ENCODE measurements at regions not wholly inside any gene's neighbourhood (a gene's known extent, or its start where the extent isn't known, plus 50 kb on each side); places are given as distances from the start of the nearest gene placed in this dataset.

DNA sequence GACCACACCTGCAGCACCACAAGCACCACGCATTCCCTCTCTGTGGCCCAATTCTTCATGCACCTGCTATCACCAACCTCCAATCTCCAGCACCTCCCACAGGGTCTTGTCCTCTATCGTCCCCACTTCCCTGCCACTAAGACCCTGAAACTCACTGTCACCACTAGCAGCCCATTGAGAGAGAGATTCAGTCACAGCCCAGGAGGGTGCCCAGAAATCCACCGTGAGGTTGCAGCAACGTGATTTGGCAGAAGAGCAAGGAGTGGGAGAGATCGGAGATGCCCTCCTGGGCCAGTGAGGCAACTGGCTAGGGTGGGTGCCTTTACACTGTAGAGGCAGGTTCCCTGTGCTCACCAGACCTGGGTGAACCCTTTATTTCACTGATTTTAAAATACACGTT lies 90.1 kb downstream of the ANKRD60 start:
- DNase-seq: no peak

DNA sequence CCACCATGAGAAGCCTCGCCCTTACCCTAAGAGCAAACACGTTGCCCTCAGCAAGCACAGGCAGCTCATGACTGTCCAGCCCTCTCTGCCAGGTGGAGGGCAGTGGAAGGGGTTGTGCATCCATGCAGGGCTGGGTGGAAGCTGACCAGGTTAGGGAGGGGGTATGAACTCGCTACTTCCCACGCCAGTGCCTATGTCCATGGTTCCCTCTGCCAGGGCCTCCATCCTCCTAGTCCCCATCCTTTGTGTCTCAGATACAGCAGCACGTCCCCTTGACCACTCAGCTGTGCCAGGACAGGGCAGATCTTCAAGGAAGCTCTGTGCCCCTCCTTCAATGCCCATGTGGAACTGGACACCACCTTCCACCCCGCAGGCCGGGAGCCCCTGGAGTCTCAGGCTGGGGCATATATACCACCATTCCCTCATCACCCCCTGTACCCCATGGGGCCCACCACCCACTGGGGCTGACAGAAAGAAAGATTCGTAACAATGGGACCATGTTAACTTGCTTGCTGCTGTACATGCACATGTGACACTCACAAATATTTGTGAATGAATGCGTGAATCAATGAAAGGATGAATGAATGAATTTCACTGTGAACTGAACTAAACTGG lies 90.7 kb downstream of the ANKRD60 start:
- DNase-seq: no peak

DNA sequence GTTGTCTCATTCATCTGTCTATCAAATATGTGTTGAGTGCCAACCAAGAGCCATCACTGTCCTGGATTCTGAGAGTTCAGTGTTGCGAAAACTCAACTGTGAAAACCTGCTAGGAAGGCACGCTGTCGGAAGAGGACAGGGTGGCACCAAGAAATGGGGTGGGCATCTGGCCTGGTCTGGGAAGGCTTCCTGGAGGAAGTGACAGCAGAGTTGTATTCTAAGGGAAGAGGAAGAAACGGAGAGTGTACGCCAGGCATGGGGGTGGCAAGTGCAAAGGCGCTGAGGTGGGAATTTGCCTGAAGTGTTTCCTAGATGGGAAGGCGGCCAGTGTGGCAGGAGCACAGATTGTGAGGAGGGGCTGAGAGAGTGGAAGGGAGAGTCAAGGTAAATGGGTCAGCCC lies 91.2 kb downstream of the ANKRD60 start:
- DNase-seq: no peak

DNA sequence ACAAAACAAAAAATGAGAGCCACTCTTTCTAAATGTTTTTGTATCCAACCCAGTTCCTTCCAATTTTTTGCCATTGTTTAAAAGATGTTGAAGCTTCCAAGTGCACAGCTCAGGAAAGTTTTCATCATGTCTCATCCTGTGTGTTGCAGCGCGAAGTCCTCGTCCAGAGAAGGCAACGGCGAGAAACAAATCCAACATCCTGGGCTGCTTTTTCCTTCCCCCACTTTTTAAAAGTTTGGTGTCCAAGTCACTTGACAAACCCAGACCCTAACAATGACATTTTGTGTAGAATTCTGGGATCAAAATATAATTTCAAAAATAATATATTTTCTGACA lies 92.3 kb downstream of the ANKRD60 start:
- no peak for DNase-seq

DNA sequence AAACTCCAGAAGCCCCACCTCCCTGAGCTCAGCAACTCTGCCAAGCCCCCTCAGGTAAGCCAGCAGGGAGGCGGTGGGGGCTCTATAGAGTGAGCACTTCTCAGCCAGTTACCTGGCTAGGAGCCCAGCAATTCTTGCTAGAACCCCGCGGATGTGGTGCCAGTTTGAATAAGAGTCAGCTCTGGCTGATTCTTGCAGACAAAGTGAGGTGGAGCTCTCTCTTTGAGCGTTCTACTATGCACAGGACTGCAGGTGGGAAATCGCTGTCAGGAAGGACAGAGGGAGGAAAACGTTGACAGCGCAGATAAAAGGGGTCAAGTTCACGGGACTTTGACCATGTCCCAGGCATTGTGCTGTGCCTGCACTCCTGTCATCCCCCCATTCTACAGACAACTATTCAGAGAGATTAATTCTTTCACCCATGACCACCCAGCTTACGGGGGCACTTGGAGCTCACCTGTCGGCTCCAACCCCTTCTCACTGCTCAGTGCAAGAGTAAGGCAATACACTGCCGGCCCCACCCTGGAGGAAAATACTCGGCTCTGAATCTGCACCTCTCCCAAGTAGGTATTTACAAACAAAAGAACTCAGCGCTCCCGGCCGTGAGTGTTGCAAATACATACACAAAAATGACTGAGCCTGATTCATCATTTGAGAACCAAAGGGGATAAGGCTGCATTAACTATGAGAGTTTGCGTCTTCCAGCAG lies 92.9 kb downstream of the ANKRD60 start:
- DNase-seq: peak; percentile 81

DNA sequence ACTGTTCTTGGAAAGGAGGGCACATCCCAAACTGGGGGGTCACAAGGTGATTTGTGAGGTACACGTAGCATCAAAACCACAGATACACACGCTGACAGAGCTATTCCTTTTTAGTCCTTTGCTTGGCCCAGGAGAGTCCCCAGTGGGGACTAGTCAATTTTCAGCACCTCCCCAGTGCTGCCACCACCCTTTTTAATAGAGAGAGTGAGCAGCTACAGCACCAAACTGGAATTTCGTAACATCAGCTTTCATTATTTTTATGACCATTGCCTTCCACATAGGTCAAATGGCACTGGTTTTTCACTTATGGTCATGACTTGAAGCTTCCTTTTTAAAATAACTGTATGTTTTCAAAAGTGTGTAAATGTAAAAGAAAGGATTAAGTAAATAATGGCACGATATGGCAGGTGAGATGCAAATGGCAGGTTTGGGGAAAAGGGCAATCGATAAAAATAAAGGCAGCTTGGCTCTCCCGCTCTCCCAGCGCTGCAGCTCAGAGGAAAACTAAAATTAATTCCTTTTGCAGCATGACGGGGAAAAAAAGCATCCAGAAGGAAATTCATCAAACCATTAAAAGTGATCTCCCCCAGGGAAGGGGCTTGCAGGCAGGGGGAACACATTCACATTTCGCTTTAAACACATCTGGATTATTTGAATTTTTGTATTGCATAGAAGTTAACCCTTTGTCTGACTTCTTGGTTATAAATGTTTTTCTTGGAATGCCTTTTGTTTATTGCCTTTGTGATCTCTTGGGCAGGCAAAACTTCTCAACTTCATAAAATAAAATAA lies 95.2 kb downstream of the ANKRD60 start:
- DNase-seq: no peak

DNA sequence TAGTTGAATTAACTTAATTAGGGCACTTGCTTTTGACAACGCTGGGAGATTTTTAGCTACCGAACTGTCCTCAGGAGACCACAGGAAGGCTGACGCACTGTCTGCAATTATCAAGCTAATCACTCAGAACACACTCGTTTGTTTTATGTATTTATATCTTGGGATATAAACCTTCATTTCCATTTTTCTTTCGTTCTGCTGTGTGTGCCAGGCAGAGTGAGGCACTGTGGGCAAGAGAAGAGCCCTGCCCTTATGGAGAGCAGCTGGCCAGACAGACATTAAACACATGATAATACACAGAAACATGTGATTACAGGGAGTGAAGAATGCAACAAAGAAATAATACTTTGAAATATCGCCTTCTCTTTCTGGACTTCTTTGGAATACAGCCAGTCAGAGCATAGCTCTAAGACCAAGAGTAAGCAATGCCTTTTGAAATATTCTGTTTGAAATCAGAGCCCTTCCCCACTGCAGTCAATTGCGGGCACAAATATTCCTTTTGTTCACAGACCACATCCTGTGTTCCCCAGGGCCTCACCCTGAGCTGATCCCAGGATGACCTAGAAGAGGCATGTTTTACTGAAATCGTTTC lies 96.8 kb downstream of the ANKRD60 start:
- DNase-seq: no peak

DNA sequence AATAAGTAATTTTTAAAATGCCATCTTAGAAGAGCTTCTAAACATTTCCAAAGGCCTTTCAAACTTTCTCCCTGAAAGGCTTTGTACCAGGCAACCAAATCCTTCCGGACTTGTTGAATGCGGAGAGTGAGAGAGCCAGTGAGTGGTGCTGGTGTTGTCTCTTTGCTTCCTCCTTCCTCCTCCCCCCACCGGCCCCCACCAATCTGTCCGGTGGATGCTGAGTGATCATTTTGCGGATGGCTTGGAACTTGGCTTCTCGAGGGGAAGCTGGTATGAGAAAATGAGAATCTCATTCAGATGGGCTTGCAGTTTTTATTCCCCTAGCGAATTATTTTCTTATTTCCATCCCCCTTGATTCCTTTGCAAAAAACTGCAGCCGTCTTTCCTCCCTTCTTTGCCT lies 97.3 kb downstream of the ANKRD60 start:
- DNase-seq: no peak

DNA sequence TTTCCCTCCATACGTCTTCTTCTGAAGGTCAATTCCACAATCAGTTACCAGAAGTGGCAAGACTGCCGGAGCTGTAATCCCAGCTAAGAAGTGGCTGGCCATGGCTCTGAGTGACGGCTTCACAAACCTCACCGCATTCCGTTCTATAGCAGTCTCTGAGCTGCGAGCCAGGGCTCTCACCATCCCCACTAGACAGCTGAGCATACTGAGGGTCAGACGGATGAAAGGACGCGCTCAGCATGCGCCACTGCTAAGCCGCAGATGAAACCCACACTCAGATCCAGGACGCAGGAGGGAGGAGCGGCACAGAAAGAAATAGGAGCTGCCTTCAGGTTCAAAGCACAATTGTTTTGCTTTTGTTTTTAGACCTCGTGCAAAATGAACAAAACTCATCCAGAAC lies 97.9 kb downstream of the ANKRD60 start:
- no peak for DNase-seq

DNA sequence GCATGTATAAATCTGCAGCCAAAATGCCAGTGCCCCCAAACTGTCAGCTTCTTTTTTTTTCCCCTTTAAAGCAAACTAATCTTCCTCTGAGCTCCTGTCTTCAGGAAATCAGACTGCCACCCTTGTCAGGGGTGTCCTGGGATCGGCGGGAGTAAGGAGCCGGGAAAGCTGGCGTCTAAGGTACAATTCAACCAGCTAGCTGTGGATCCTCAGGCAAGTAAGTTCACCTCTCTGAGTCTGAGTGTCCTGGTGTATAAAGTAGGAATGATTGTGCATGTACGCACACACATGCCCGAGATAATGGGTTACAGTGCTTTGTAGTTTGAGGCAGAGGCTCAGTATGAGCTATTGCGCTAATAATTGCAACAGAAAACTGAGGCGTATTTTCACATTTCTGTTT lies 98.3 kb downstream of the ANKRD60 start:
- DNase-seq: no peak

DNA sequence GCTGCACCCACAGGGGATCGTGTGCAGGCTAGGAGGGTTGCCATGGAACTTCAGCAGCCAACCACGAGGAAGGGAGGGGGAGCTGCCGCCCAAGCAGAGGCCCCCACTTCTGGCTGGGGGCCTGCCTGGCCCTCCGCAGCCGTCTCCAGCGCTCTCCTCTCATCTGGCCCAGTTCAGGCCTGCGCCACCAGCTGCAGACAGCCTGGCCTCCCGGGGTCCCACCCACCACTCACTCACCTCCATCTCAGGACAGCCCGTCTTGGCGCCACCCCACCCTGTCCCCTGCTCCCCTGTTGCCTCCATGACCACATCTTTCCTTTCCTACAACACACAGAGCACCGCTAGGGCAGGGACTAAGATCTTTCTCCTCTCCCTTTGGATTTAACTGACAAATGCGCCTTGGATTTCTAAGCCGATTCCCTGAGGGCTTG lies 98.7 kb downstream of the ANKRD60 start:
- no peak for DNase-seq

DNA sequence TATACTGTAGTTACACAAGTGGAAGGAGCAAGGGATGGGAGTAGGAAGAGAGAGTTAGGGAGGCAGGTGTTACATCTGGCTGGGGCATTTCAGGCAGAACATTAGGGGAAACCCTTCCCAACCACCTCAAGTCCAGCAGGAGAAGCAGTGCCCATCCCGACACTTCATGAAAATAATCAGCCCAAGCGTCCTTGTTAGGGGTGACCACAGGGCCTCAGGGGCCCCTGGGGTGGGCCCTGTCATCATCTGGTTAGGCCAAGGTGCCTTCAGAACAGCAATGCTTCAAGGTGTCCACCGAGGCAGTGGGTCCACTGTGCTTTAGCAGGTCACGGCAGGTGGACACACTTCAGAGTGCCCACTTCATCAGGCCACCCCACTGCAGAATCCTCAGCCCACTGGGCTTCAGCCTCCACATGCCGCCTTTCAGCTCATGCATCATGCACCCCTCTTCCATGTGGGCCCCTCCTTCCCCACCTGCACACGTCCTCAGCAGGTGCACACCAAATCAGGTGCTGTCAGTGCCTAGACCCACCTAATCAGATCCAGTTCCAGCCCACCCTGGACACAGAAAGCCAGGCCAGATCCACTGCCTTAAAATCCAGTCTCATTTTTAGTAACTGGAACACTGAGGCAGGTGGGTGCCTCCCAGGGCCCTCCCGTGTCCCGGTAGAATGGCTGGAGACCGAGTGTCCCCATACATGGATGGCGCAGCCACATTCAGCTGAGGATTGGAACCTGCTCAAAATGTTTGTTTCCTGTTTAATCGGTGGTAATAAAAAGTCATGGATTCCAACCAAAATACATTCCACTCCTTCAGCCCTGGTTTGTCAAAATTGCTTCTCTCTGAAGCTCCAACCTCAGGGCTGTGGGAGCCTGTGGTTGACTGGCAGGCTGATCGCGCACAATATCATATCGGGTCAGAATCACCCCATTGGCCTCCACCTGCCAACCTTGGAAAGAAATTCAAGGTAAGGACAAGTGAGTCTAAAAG lies 99.5 kb downstream of the ANKRD60 start:
- no peak for DNase-seq

DNA sequence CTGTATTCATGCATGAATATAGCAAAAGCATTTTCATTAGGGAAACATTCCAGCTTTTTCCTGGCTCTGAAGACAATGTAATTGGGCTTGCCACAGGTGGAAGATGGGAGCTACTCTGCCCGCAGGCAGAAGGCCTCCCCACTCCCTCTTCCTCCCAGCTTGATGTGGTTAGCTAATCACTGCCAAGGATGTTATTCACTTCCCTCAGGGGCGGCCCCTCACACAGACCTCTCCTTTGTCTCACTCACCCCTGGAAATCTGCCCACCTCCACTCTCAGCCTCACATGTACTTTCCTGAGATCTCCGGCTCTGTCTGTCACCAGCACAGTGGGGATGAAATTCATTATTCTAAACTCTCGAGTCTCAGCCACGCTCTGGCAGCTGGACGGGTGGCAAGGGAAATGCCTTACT lies 100.7 kb downstream of the ANKRD60 start:
- no peak for DNase-seq

DNA sequence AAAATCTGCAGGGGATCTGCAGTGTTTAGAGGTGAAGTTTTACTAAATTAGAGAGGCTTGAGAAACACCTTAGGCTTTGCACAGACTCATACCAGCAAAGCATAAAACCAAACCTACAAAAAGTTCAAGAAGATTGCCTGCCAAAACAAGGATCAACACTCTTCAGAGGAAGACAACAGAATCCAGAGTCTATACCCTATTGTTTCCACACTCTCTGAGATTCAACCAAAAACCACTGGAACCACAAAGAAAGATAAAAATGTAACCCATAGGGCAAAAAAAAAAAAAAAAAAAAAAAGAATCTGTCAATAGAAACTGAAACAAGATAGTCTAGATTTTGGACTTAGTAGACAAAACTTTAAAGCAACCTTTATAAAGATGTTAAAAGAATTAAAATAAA lies 102.7 kb downstream of the ANKRD60 start:
- no peak for DNase-seq

DNA sequence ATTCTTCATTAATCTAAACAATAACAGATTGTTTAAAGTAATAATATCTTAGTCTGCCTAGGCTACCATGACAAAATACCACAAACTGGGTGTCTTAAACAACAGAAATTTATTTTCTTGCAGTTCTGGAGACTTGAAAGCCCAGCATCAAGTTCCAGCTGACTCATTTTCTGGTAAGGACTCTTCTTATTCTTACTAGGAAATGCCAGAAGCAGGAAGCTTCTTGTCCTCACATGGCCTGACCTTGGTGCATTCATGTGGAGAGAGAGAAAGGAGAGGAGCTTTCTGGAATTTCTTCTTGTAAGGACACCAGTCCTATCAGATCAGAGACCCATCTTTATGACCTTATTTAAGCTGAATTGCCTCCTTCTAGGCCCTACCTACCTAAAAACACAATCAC lies 110.5 kb downstream of the ANKRD60 start:
- DNase-seq: no peak

DNA sequence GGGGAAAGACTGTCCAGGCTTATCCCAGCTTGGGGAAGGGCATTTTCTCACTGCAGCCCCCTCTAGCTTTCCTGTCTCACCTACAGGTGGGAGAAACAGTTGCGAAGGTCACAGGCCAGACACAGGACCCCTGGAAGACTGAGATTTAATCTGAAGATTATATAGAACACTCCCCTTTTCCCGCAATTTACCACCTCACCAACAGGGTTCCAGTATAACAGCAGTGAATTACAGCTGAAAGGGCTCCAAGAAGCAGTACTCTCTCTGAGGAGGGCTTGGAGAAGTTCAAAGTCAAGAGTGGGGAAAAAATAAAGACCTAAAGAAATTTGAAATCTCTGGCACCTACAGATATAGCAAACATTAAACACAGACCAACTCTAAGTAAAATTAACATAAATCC lies 111.9 kb downstream of the ANKRD60 start:
- no peak for DNase-seq

DNA sequence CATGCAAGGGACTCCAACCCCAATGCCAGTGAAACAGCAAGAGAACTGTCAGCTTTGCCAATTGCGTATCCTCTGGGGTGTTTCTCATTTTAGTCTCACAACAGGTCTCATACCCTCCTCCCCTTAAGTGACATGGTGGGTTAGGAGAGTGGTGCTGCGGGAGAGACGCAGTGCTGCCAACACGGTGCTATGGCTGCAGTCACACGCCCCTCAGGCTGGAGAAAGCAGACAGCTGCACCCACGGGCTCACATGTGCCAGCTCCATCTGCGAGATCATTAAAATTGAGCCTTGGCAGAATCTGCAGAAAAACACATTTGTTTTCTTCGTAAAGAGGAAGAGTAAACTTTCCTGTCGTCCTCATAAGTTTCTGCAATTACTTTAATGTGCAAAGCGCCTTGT lies 114.7 kb downstream of the ANKRD60 start:
- no peak for DNase-seq

DNA sequence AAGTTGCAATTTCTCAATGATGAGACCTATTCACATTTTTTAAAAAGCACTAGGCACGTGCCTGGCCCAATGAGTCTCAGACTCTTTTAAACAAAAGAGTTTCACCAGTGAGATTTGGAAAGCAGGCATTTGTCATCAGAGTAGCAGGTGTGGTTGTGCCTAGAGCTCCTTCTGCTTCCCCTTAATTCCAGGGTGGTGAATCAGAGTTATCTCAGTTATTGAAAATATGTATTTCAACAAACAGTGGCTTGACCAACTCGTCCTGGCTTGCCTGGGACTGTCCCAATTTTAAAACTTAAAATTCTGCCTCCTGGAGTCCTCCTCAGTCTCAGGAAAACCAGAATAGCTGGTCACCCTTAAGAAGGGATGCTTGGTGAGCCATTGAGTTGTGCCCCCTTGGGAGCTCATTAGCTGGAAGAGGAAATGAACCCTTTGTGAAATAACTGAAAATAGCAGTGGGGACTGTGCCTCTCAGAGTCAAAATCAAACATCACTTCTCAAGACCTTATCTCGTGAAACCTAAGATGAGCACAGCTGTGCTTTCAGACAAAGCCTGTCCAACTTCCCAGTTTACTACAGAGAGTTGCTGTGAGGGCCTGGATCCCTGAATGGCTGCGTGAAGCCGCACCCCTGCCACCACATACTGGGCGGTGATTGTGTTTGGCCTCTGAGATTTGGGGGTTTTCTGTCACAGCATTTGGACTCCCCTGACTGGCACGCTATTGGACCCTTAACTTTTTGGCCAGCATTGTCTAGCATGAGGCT lies 116.3 kb downstream of the ANKRD60 start:
- DNase-seq: no peak

DNA sequence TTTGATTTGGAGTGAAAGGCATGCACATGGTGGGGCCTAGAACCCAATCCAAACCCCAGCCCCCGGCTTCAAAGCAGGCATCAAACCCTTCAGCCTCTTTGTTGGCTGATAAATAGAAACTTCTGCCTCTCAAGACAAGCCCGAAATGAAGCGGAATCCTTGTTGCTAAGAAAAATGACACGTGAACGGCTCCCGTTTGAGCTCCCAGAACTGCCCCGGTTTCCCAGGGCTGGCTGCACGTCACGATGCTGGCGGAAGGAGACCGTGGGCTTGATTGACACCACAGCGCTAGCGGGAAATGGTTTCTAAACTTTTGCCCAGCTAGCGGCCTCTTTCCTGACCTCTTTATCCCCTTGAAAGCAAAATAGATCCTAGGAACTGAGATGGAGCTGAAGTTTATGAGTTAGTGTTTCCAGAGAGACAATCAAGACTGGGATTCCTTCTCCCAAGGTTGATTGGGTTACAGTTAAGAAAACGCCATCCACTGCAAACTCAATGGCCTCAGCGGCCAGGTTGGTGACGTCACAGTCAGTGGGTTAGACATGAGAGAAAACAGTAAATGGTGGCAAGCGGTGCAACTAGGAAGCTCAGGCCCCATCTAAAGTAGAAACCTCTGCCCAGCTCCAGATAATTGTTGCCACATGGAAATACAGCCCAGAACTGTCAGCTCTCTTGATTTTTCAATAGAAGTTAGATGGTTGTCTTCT lies 117.0 kb downstream of the ANKRD60 start:
- no peak for DNase-seq

DNA sequence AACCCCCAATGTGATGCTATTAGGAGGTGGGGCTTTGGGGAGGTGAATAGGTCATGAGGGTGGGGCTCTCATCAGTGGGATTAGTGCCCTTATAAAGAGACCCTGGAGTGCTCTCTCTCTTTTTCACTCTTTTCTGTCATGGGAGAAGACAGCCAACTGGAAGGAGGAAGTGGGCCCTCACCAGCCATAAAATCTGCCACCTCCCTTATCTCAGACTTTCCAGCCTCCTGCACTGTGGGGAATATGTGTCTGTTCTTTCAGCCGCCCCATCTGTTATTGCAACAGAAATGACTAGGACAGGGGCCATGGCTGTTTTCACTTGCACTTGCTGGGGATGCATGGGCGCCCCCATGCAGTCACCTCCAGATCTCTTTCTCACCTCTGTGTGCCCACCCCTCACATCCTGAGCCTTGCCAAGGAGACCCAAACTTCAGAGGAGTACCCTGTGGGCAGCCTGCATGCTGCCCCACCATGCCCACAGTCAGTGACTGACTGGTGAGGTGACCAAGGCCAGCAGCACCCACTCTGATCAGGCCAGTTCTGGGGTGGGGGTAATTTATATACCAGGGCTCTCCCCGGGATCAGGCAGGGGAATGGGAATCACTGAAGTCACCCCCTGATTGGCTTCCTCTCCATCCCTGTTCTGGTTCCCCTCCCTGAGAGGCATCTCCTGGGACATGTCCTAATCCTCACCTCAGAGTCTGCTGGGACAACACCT lies 118.4 kb downstream of the ANKRD60 start:
- DNase-seq: no peak

Measured in NCI-H1105 (cell line).